Right ventricle myocardium inferior (tissue), 1 donor: ENCODE measurements at regions not wholly inside any gene's neighbourhood (a gene's known extent, or its start where the extent isn't known, plus 50 kb on each side); places are given as distances from the start of the nearest gene placed in this dataset.
"Not testable (repeated sequence)": the region's sequence is repeated elsewhere in the genome, so short reads cannot be mapped to it uniquely, and the experiment has no call there.

ENCODE experiments used
- ATAC-seq: fragments of 200-7000 bp; cut with Tn5 transposase; one replicate; pipeline ENCODE4 v1.9.1; 2020; ENCODE audit warnings: mild to moderate bottlenecking, moderate library complexity
- DNase-seq: peaks from one replicate; pipeline ENCODE4 v3.0.0; 2021; ENCODE audit errors: missing footprints
- intact Hi-C: fragments of 100-400 bp; cut with DNase I; formaldehyde crosslinking; loops from one replicate; pipeline ENCODE4 v1.11.0; 2022
- donor health status: DM: no; HTN: yes; CAD: no; lungs with severe emphysema.

GRCh38 chr9:1910269-1910811 lies 104.8 kb upstream of the SMARCA2 start:
- no peak for DNase-seq
- intact Hi-C loops: no loop called here
- ATAC-seq: no peak

- intact Hi-C loops: no loop called here
- no peak for ATAC-seq
- no peak for DNase-seq
Measured at GRCh38 chr9:1913631-1914330, 101.4 kb upstream of the SMARCA2 start.

DNA sequence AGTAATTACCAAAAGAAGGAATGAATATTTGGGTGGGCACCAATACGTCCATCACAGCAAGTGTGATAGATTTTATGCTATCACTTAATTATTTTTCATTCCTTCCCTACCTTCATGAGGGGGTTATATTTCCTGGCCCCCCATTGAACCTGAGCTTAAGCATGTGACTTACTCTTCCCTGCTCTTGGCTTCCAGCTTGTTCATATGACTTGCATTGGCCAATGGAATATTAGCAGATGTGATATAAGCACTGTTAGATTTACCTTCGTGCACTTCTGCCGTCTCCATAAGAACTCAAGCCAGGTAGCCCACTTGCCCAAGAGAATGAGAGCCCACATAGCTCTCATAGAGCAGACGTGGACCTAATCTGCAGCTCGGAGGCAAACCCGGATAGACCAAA lies 99.1 kb upstream of the SMARCA2 start:
- no peak for ATAC-seq
- intact Hi-C loops: no loop called here
- DNase-seq: no peak

- ATAC-seq: no peak
- intact Hi-C loops: no loop called here
- DNase-seq: no peak
Measured at GRCh38 chr9:1916655-1917054, 98.5 kb upstream of the SMARCA2 start.

GRCh38 chr9:1917396-1917935 lies 97.7 kb upstream of the SMARCA2 start:
- DNase-seq (no peak), ATAC-seq (no peak)
- intact Hi-C loops: no loop called here

DNA sequence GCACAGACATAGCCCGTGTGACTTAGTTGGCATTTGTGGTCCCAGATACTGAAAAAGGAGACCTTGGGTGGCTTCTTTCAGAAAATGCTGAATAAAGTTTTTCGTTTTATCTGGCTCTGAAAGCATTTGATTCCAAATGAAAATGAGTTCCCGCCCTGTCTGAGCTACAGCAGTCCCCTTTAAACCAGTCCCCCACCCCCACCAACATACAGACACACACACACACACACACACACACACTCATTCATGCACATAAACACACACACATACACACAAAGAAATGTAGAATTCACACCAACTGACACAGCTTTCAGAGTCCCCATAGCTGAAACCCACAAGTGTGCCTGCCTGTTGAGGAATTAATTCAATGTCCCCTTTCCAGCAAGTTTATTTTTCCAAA lies 97.0 kb upstream of the SMARCA2 start:
- intact Hi-C loops: no loop called here
- ATAC-seq: no peak
- DNase-seq: no peak

DNA sequence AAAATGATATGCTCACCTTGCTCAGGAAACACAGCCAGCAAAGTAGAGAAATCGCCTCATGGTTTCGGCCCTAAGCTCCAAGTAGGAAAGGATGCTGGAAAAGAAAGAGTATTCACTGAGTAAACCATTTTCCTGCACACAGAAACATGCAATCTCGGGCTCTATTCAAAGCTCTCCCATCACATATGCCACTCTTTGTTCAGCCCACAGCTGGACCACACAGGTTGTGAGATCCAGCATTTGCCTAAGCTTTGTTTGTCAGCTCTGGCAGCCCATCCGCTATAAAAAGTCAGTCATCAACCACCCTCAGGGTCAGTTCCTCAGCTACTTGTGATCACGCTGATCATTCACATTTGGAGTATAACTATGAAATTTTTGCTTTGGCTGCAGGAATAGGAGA lies 96.5 kb upstream of the SMARCA2 start:
- no peak for ATAC-seq
- no peak for DNase-seq
- intact Hi-C loops: no loop called here

- no peak for ATAC-seq
- intact Hi-C loops: no loop called here
- no peak for DNase-seq
Measured at GRCh38 chr9:1919229-1919628, 95.9 kb upstream of the SMARCA2 start.

DNA sequence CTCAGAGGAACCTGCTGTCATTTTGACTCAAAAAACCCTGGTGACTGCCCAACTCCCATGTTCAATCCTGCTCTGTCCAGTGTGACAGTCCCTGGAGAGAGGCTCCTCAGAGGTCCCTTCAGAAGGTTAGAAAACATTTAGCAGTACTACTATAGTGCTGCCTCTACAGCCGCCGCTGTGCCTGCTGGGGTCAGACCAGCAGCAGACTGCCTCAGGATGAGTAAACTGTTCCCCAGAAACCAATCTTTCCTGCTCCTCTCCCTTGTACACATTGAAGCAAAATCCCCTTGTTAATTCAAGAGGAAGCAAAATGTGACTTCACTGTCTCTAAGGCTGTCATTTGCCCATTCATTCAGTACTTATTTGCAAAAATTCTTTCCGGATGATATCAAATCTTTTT lies 94.8 kb upstream of the SMARCA2 start:
- intact Hi-C loops: no loop called here
- ATAC-seq (no peak), DNase-seq (no peak)

- ATAC-seq: no peak
Measured at GRCh38 chr9:1922026-1922425, 93.1 kb upstream of the SMARCA2 start.

GRCh38 chr9:1927546-1927945 lies 87.6 kb upstream of the SMARCA2 start:
- DNase-seq (no peak), ATAC-seq (no peak)
- intact Hi-C loops: no loop called here

More at GRCh38 chr9:1922026-1922425, 93.1 kb upstream of the SMARCA2 start:
- intact Hi-C loops: no loop called here
- no peak for DNase-seq

DNA sequence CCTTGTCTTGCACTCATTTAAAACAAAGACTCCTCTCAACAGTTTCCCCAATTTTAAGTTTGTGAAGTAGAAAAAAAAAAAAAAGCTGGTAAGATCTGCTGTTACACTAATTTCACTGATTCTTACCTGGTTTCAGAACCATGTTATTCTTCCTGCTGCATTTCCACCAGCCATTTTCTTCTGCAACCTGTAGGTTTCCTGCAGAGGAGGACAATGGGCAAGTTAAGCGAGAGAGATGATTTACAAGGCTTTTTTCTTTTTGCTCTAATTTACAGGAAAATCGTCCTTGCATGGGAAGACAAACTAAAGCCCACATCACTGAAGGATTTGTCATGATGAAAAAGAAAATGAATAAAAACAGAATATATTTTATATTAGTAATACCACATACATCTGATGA lies 86.0 kb upstream of the SMARCA2 start:
- ATAC-seq: no peak
- DNase-seq: no peak
- intact Hi-C loops: no loop called here

DNA sequence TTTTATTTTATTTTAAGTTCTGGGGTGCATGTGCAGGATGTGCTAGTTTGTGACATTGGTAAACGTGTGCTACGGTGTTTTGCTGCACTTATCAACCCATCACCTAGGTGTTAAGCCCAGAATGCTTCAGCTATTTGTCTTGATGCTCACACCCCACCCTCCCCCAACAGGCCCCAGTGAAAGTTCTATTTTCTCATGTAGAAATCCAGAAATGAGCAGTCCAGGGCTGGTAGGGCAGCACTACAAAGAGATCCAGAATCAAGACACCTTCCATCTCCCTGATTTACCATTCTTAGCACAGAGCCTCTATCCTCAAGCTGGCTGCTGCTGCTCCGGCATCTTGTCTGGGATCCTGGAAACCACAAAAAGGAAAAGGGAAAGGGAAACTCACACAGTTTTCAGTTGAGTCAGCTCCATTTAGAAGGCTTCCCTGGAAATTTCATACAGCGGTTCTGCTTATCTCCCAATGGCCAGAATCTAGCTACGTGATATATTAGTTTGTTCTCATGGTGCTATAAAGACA lies 85.4 kb upstream of the SMARCA2 start:
- no peak for ATAC-seq
- DNase-seq: no peak
- intact Hi-C loops: no loop called here

DNA sequence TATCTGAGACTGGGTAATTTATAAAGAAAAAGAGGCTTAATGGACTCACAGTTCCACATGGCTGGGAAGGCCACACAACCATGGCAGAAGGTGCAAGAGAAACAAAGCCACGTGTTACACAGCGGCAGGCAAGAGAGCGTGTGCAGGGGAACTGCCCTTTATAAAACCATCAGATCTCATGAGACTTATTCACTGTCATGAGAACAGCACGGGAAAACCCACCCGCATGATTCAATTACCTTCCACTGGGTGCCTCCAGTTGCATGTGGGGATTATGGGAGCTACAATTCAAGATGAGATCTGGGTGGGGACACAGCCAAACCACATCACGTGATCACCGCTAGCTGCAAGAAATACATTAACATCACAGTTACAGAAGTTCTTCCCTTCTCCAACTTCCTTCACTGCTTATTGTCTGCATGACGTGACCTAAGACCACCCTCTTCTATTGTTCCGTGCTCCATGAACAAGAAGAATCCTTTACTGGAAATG lies 84.9 kb upstream of the SMARCA2 start:
- intact Hi-C loops, ATAC-seq, DNase-seq: not testable (repeated sequence)

DNA sequence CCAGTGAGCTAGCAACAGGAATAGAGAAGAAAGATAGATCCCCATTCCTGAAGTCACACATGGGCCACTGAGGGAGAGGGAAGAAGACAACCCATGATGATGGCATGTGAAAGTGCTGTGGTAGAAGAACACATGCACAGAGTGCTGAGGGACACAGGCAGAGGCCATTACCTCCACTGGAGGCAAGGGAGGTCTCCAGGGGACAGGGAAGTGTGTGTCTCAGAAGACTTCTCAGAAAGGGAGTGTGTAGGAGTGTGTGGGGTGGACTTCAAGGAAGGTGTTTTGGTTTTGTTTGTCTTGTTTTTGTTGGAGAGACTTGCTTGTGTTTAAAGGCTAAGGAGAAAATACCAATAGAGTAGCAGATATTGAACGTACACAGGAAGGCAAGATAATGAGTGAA lies 77.0 kb upstream of the SMARCA2 start:
- ATAC-seq (no peak), DNase-seq (no peak)
- intact Hi-C loops: no loop called here

DNA sequence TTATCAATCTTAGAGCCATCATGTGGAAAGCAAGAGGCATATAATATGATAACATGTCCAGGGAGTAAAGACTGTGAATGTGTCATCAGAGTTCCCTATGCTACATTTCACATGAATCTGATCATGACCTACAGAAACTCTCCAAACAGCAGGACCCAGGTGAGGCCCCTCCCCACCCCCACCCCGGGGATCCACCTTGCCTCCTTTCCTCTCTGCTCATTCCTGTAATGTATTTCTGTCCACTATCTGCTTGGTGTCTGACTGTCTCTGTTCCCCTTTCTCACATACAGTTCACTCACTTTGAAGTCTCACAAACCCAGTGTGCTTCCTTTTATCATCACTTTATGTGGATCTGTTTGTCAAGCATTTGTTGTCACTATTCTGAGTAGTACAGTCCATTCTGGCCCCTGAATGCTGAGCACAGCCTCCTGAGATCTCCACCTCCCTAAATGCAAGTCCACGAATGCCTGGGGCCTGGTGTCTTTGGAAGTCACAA lies 76.4 kb upstream of the SMARCA2 start:
- DNase-seq: no peak
- intact Hi-C loops: no loop called here
- no peak for ATAC-seq

DNA sequence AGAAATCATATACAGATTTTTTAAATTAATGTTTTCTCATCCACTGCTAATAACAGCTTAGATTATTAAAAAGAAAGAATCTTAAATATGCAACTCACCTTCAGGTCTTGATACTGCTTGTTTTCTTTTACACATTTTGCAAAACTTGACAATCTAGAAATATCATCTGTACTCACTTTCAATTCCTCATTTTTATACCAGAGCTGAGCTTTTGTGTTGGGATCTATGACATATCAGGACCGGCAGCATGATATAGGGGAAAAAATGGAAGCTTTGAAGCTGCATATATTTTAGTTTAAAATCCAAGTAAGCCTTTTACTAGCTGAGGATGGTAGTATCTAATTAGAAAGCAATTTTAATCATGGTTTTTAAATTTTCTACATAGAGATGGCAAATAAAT lies 75.7 kb upstream of the SMARCA2 start:
- intact Hi-C loops: no loop called here
- DNase-seq (no peak), ATAC-seq (no peak)

DNA sequence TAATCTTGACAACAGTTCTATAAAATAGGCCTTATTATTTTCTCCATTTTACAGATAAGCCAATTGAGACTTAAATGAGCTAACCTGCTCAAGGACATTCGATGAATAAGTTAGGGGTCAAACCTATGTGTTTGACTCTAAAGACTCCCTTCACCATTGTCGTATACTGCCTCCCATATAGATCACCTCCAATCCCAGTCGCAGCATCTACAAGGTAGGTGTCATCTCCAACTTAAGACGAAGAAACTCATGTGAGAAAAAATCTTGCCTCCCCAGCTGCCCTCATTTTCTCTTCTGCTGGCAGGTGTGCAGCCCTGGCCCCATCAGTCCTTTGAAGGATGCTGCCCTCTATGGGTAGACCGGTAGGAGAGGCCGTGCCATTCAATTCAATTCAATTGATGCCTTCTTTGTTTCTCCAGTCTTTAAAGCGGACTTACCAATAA lies 75.2 kb upstream of the SMARCA2 start:
- intact Hi-C loops: no loop called here
- no peak for ATAC-seq
- no peak for DNase-seq

GRCh38 chr9:1941989-1942388 lies 73.2 kb upstream of the SMARCA2 start:
- ATAC-seq (no peak), DNase-seq (no peak)
- intact Hi-C loops: no loop called here
